ENCODE measurements at regions not wholly inside any gene's neighbourhood (a gene's known extent, or its start where the extent isn't known, plus 50 kb on each side); places are given as distances from the start of the nearest gene placed in this dataset.
A peak's percentile ranks its signal among the peaks of the same experiment; 100 is the strongest.

DNA sequence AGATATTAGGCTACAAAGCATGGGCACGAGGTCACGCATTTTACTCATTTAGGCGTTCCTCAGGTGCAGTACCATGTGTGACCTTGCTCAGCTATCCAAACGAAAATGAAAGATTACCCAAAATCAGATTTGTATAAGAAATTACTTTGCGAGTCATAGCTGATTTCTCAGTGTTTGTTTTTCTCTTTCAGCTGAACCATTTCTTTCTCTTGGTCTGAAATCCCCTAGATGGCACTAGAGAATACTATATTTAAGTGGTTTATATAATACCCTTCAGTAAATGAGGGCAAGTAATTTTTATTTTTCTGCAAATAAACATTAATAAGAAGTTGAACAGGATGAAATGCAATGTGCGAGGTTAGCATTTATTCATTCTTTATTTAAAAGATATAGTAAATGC, 496.6 kb downstream of the STIM2 start:
- TF ChIP-seq, protein P1, sequence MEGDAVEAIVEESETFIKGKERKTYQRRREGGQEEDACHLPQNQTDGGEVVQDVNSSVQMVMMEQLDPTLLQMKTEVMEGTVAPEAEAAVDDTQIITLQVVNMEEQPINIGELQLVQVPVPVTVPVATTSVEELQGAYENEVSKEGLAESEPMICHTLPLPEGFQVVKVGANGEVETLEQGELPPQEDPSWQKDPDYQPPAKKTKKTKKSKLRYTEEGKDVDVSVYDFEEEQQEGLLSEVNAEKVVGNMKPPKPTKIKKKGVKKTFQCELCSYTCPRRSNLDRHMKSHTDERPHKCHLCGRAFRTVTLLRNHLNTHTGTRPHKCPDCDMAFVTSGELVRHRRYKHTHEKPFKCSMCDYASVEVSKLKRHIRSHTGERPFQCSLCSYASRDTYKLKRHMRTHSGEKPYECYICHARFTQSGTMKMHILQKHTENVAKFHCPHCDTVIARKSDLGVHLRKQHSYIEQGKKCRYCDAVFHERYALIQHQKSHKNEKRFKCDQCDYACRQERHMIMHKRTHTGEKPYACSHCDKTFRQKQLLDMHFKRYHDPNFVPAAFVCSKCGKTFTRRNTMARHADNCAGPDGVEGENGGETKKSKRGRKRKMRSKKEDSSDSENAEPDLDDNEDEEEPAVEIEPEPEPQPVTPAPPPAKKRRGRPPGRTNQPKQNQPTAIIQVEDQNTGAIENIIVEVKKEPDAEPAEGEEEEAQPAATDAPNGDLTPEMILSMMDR (conservative IDR thresholded peaks at IDR 0.05), result peak; percentile 36; the same call in 1 of the 2 replicates
- TF ChIP-seq EZH2 (IDR thresholded peaks at IDR 0.05; ENCODE audit: low read depth), result no peak
